NCI-H460 (cell line): ENCODE measurements at regions not wholly inside any gene's neighbourhood (a gene's known extent, or its start where the extent isn't known, plus 50 kb on each side); places are given as distances from the start of the nearest gene placed in this dataset.

ENCODE experiments used
- DNase-seq: peaks from one replicate; pipeline ENCODE4 v3.0.0-alpha.2; 2016; ENCODE audit warnings: low read depth; ENCODE audit errors: extremely low read depth

DNA sequence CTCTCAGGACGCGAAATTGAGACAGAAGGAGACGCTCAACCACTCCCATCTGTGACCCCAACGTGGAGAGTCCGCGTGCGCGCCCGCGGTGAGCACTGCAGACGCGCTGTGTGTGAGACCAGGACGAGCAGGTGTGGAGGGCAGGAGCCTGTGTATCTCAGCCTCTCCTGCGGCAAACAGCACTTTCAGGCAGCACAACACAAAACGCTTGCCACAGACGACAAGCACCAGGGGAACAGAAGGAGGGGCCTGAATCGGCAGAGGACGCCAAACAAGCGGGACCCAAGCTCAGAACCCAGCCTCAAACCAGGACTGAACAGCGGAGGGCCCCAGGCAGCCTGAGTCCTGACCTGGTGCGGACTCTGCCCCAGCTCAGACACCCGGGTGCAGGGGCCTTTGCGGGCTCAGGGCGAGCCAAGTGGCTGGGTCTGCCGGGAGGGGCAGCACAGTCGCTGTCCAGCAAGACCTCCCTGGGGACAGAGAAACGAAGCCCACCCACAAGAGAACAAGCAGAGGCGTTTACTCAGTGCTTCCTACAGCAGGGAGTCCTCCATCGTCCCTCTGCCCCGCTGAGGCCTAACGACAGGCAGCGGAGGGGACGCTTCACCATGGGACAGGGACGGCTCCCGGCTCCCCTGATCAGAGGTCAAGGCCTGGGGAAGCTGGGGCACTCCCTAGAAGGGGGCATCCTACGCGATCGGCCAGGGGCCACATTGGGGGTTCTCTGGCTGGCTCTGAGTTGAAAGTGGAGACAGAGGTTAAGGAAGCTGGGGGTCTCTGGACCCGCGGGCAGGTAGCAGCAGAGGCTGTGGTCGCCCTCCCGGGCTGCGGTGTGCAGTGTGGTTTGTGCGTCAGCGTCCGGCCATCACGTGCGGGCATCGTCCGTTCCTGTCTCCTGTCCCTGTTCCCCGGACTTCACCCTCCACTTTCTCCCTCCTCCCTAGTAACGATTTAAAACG, 560.8 kb downstream of the BRD1 start:
- no peak for DNase-seq

DNA sequence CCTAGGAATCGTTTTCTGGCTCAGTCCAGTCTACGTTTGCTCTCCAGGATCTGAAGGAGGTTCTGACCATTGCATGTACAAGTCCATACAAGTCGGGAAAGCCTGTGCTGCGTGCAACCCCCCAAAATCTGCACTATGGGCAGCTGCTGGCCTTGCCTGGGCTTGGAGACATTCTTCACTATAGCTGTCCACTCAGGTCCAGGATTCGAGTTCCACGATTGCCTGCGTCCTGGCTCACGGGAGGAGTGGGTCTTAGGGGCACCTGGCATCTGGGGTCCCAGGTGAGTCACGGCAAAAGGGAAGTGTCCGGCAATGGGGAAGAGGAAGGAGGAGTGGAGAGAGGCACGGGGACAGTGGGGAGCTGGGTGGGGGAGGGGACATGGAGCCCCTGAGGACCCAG, 563.0 kb downstream of the BRD1 start:
- no peak for DNase-seq

DNA sequence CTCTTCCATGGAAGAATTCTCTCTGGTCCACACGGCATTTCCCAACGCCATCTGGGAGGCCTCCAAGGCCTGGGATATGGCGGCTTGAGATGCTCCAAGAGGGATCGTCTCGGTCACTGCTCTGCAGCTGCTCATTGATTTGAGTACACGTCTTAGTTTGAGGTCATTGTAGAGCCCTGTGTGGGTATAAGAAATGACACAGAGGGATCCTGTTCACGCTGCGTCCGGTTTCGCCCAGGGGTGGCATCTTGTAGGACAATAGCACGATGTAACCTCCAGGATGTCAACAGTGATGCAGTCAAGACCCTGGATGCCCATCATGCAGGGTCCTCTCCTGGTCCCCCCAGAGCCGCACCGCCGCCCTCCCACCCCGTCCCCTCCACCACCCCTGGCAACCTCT, 564.6 kb downstream of the BRD1 start:
- DNase-seq = no peak

DNA sequence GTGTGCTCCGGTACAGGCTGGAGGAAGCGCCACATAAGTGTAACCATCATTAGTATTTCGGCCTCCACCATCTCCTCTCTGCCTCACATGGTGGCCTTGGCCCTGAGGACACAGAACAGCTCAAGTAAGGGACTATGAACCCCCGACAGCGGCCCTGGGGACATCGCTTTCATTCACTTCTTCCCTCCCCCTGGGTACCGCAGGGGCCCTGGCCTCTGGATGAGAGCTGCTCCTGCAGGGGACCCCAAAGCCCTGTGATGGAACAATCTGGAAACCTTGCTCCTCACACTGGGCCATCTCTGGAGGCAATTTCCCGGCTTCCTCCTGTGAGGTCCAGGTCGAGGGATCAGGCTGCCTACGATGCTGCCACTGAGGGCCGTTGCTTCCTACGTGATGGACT, 565.5 kb downstream of the BRD1 start:
- DNase-seq = no peak

DNA sequence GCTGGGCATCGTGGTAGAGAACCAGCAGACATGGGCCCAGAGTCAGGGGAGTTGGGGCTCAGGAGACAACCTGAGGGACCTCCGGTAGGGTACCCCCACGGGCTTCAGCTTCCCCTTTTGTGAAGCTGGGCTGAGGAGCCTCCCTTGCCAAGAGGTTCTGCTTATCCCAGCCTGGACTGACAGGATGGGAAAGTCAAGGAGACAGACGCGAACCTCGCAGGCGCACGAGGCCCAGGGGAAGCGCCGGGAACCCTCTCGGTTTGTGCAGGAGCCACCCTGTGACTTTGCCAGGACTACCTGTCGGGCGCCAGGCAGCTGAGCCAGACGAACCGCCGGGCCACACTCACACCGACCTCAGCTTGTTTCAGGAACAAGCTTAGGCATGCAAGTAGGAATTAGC, 566.1 kb downstream of the BRD1 start:
- DNase-seq = no peak

DNA sequence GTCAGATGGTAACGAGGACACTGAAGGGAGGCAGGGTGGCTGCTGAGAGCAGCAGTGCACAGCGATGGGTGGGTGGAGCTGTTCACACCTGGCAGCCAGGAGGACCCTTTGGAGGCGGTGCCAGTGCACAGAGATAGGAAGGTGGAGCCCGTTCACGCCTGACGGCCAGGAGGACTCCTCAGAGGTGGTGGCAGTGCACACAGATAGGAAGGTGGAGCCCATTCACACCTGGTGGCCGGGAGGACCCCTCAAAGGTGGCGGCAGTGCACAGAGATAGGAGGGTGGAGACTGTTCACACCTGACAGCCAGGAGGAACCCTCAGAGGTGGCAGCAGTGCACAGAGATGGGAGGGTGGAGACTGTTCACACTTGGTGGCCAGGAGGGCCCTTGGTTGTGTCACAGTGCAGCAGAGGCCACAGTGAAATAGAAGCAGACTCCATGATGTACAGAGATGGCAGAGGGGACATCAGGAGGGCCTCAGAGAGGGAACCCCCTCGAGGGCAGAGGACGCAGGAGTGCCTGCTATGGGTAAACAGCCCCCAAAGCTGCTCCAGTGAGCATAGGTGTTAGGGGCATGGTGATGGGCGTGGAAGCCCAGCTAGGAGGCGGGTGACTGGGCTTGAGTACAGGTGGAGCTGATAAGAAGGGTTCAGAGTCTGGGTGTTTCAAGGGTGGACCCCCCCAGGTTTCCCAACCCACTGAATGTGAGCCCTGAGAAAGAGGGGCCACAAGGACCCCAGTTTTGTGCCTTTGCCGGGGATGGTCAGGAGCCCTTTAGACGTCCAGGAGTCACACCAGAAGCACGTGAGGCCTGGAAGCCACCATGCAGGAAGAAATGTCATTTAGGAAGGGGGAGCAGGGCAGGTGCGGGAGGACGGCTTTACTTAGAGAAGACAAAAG, 566.7 kb downstream of the BRD1 start:
- DNase-seq = no peak

DNA sequence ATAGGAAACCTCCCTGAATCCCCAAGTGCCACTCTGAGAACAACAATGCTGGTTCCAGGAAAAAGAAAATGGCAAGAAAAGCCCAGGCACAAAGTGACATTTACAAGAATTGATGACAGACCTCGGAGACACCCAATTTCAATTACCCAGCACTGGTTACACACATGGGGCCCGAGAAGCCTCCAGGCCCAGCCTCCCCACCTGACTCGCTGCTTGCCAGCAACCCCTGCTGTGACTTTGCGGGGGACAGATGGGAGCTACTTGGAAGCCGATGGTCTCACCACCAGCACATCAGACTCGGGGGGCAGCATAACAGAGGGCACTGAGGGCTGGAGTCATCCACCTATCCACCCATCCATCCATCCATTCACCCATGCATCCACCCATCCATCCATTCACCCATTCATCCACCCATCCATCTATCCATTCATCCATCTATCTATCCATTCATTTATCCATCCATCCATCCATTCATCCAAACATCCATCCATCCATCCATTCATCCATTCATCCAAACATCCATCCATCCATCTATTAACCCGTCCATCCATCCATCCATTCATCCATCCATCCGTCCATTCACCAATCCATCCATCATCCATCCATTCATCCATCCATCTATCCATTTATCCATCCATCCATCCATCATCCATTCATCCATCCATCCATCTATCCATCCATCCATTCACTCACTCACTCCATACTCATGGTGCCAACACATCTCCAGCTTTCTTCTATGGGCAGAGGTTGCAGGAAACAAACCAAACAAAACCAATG, 567.6 kb downstream of the BRD1 start:
- no peak for DNase-seq

DNA sequence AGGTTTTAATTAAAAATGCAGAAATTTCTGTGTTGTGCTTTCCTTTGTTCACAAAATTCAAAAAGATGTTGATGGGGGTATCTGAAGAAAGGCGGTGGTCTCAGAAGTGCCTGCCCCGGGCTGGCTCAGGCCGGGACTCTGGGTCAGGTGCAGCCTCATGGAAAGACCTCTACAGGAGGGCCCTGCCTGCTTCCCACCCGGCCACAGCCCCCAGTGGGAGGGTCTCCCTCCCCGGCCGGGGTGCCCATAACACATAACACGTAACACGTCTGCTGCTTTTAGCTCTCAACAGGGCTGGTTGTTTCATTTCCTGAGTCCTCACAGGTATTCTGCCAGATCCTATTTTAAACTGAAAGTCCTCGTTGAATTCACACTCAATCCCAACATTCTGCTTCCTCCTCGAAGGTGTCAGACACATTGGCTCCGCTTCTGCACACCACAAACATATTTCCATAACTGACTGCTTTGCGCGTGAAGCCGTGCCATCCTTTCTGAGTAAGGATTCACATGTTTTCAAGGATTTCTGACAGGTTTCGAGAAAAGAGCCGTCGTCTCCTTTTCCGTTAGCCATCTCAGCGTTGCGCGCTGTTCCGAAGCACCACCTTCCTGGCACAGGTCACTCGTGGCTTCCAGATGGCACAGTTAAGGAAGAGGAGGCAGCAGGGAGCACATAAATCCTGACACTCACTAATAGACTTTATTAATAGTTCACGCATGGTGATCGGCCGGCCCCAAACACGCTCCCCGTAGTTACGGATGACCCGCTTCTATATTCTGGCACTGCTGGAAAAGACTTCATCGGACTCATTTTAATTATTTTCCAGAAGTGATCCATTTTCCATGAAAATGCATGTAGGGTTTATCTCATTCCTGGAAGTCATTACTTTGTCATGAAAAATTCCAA, 569.3 kb downstream of the BRD1 start:
- no peak for DNase-seq

DNA sequence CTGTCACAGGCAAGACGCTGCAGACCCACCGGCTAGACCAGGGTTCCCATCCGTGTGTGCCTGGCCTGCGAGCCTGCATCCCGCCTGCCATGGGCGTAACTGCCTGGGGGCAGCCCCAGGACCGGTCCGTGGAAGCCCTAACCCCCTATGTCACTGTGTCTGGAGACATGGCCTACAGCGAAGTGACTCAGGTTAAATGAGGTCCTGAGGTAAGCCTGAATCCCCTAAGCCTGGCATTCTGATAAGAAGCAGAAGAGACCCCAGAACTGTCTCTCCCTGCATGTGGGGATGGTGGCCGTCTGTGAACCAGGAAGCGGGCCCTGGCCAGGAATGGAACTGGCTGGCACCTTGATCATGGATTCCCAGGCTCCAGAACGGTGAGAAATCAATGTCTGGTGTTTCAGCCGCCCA, 570.1 kb downstream of the BRD1 start:
- DNase-seq = no peak

DNA sequence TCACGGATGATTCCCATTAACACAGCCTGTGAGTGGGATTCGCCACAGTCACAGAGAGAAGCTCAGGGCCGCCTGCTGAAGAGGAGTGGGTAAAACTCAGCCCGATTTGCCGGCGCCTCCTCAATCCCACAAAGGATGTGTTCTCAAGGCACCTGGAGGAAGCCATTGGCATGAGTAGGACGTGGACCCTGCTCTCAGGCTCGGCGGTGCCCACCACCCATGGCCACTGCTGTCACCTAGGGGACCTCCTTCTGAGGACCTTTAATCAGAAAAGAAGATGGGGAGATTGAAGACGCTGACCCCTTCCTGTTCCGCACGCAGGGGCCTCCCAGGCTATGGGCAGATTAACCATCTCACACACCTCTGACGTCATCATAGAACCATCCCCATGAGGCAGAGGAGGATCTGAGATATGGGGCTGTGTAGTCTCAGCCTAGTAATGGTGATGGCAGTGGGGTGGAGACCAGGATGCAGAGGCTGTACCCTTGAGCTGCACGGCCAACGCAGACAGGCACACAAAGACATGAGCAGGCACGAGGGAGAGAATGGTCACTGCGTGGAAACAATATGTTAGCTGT, 571.8 kb downstream of the BRD1 start:
- no peak for DNase-seq

DNA sequence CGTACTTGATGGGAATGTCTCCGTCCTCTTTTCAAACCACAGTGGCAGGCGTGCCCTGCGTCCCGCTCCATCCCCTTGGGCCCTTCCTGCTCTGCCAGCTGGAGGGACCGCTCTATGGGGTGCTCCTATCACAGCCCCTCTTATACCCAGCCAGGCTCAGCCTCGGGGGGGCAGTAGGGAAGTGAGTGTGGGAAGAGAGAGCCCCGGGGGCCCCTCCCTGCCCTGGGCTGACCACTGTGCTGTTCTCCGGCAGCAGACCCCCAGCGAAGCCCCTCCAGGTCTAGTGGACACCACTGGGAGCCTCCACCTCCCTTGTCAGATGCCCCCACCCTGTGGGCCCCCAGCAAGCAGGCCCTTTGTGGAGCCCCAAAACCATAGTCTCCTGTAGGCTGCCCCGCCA, 572.5 kb downstream of the BRD1 start:
- no peak for DNase-seq

DNA sequence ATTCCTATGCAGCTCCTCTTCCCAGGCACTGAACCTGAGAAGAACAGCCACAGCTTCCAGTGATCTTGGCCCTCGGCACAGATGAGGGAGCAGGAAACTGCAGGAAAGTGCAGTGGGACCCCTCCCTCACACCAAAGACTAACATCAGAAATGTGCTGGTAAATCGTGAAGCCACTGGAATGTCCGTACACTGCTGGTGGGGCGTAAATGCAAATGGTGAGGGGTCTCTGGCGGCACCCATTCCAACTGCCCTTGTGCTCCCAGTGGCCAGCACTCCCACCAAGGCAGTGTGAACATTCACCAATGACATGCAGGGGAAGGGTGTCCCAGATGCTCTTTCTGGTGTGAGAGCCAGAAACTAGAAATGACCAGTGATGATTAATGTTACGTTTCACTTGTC, 574.0 kb downstream of the BRD1 start:
- no peak for DNase-seq

DNA sequence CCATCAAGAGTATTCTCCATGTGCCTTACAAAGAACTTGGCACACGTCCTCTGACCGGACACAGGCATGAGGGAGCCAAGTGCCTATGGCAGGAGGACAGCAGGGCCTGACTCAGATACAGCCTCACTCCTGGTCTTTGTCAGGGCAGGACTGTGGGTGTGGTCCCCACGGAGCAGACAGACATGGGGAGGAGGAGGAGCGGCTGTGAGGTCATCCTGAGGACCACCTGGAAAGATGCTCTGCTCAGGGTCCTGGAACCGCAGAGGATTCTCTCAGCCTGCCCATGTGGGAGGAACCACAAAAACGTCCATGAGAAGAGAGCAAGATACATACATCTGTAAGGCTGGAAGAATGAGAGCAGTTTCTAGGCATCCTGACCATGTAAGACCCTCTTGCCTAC, 576.3 kb downstream of the BRD1 start:
- no peak for DNase-seq

DNA sequence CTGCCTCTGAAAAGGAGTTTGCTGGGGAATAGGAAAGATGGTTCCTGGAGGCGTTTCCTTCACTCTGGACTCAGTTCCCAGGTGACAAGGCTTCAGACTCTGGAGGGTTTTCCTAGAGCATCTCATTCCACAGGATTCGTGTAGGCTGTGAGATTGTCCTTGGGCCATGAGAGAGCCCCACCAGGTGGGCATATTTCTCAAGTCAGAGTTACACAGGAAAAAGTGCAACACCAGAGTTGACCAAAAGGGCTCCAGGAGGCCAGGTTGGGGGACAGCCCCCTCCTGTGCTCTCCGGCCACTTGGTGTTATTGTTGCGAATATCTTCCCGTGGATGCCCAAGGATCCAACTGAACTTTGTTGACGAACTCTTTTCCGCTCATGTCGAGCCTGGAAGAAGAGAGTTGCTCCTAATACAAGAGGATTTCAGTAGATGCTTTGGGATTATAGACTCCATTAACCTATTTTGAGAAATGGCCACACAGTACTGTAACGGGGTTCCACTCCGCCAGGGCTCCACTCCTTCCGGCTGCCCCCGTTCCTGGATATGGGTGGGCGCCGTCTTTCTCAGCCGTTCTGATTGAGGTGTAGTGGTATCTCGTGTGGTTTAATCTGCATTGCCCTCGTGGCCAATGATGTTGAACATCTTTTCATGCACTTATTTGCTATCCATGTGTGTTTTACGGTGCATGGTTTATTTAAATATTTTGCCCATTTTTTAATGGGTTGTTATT, 580.3 kb downstream of the BRD1 start:
- DNase-seq = no peak

DNA sequence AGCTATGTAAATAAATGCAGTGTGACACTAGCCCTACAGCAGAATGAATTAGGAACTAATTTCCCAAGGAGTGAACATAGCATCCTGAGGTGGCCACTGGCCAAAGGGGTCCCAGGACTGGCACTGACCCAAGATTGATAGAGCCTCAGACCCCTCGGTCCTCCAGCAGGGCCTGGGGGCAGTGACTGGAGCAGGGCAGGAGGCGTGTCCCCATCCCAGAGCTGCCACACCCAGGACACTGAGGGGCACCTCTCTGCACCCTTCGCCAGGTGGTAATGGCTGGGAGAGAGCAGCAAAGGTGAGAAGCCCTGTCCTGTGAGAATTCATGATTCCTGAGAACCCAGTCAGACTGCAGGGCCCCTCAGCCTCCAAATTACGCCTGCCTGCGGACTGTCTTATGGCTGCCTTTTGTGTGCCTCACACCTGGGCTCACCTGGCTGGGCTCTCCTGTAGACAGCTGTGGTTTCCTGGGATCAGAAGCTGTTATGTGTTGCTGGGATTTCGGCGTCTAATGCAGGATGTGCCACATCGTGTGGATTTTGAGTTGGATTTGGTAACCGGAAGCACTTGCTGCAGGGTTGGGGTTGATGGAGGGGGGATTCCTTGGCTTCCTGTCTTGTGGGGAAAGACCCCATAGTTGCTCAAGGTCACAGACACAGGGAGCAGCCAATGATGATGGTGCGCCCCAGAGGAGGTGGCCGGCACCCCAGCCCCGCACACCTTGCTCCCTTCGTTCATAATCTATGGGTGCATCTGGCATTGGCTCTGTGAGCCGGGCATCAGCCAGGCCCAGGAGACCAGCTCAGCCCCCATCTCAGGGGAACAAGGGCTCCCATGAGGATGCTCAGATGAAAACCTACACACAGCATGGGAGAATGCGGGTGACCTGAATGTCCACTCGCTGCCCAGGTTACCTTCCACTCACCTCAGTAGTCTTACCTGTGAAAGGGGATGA, 582.9 kb downstream of the BRD1 start:
- no peak for DNase-seq

DNA sequence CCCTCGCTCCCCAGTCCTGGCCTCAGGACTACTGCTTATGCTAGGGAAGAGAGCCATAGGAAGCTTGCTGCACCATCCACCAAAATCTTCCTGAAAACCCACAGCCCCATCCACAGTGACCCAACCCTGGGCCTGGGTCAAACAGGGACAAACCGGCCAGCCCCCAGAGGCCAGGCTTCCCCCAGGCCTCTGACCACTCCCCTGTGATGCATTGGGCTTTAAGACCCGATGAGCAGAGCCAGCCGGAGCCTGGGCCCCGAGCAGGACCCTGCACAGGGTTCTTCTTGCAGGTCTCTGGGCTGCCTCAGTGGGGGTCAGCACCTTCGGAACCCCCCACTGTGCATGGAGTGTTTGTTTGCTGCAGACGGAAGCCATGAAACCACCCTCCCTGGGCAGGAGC, 583.7 kb downstream of the BRD1 start:
- DNase-seq = no peak

DNA sequence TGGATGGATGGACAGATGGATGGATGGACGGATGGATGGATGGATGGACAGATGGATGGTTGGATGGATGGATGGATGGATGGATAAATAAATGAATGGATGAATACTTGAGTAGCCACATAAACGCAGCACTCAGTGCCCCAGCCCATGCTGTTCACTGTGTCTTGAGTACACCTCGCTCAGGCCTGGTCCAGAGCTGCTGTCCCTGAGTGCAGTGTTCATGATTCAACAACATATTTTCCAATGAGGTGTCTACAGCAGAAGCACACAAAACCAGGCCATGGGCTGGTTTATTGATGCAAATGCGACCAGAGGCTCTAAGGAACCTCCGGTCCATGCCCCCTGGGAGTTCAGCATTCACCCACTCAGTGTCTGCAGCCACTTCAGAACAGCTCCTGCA, 584.3 kb downstream of the BRD1 start:
- no peak for DNase-seq

DNA sequence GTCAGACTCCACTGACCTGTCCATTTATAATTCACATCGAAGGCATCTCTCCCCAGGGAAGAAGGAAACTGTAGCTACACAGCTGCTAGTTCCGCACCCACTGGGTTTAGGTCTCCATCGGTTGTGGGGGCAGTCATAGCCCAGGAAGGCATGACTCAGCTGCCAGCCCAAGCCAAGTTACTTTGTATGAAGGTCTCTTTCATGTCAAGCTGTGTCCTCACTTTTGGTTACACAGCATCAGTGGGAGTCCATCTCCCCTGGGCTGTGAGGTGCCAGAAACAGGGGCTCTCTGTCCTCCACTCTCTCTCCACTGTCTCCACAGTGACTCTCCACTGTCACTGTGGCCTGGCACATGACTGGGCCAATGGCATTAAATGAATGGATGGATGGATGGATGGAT, 585.2 kb downstream of the BRD1 start:
- no peak for DNase-seq
